D721Med (cell line): ENCODE measurements at regions not wholly inside any gene's neighbourhood (a gene's known extent, or its start where the extent isn't known, plus 50 kb on each side); places are given as distances from the start of the nearest gene placed in this dataset.
"Not testable (repeated sequence)": the region's sequence is repeated elsewhere in the genome, so short reads cannot be mapped to it uniquely, and the experiment has no call there.

Experiments
- DNase-seq: peaks from one replicate; pipeline ENCODE4 v3.0.0; 2011; ENCODE audit warnings: low spot score; ENCODE audit not compliant: insufficient read length
- FAIRE-seq: peaks from 2 replicates; lab custom pipeline; 2011; peaks lifted over from hg19 to GRCh38; lab: Jason Lieb, UNC
- TF ChIP-seq, protein P1 (sequence below): IDR thresholded peaks from 2 replicates; pipeline ENCODE4 v1.5.1; 2012; ENCODE audit warnings: mild to moderate bottlenecking, control low read depth; ENCODE audit not compliant: insufficient read depth; ENCODE audit errors: missing control alignments

DNA sequence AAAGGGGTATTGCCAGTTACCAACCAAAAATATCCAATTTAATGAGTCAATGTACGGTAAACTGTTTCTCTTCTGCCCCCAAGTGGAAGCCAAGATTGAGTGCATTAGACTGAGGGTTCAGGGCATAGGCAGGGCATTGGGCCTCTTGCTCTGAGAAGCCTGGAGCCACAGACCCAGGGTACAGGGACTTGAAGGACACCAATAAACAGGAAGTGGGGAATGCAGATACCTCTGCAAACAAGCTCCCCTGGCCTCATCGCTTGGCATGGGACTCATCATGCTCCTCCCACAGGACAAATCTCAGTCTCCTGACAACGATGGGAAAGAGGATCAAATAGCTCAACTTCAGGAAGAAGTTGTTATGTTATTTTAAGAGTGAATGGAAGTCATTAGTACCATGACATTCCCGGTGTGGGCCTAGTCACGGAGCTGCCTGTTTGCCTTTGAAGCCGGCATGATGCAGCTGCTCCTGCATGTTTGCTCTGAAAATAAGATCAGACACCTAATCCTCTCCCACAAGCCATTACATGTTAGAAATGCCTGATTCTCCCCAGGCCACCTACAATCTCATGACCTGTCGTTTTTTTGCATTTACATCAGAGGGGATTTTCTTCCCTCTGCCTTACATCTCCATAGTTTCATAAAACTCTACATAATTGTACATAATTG lies 224.2 kb downstream of the RCHY1 start:
- DNase-seq (no peak), FAIRE-seq (no peak)
- TF ChIP-seq, protein P1, sequence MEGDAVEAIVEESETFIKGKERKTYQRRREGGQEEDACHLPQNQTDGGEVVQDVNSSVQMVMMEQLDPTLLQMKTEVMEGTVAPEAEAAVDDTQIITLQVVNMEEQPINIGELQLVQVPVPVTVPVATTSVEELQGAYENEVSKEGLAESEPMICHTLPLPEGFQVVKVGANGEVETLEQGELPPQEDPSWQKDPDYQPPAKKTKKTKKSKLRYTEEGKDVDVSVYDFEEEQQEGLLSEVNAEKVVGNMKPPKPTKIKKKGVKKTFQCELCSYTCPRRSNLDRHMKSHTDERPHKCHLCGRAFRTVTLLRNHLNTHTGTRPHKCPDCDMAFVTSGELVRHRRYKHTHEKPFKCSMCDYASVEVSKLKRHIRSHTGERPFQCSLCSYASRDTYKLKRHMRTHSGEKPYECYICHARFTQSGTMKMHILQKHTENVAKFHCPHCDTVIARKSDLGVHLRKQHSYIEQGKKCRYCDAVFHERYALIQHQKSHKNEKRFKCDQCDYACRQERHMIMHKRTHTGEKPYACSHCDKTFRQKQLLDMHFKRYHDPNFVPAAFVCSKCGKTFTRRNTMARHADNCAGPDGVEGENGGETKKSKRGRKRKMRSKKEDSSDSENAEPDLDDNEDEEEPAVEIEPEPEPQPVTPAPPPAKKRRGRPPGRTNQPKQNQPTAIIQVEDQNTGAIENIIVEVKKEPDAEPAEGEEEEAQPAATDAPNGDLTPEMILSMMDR = peak; percentile 53

DNA sequence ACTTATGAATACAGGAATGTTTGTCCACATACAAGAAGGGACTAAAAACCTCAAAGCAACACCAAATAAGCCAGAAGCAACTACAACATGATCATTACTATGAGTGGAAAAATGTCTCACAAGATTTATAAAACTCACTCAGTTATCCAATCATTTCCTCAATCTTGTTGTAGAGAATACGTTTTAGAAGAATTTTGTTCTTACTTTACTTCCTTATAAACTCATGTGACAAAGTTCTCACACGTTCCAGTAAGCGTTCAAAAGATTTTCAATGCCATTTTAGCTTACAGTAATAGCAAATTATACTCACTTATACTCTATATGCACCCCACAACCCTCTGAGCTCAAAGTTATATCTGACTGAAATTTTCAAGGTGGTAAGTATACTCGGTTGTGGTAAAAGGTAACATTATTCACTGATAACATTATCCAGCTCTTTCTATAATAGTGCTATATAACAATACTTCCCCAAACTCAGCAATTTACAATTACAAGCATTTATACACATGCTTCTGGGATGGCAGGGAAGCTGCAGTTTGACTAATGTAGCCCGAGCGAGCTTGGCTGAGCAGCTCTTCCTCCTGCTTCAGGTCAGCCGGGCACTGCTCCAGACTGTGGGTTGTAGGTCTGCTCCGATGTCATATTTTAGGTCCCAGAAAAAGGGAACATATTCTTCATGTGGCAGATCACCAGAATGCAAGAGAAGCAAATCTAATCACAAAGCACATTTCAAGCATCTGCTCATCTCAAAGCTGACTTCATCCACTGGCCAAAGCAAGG lies 226.3 kb downstream of the RCHY1 start:
- DNase-seq (no peak), FAIRE-seq (no peak)
- TF ChIP-seq, protein P1 = no peak

DNA sequence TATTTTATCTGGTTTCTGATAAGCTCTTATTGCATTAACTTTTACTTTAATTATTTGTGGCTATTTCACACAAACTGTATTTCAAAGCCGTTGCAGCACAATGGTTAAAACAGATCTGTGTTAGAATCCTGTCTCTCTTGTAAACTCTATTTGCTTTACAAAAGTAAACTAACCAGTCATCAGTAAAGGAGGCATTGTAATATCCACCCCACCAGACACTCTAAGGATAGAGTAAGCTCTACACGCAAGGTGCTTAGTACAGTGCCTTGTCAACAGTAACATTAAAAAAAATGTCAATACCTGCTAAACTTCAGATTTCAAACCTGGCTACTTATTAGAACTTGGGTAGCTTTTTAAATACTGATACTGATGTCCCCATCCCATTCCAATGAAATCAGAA lies 228.4 kb downstream of the RCHY1 start:
- TF ChIP-seq, protein P1 = no peak
- FAIRE-seq (no peak), DNase-seq (no peak)

DNA sequence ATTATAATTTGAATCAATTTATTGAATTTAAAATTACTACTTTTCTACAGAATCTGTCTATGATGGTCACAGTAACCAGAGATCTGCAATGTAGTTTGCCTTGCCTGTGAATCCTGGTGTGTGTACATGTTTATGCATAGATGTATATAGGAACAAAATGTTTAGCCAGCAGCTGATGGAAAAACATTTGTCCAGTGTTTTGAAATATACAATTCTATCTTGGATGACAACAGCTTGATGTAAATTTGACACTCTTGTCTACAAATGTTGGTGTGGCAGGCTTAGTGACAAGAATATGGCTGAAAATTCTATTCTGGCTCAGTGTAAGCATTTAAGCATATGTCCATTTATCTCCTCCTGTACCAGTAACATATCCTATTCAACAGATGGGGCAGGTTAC lies 229.4 kb downstream of the RCHY1 start:
- no peak for FAIRE-seq
- no peak for DNase-seq
- TF ChIP-seq, protein P1 = no peak

DNA sequence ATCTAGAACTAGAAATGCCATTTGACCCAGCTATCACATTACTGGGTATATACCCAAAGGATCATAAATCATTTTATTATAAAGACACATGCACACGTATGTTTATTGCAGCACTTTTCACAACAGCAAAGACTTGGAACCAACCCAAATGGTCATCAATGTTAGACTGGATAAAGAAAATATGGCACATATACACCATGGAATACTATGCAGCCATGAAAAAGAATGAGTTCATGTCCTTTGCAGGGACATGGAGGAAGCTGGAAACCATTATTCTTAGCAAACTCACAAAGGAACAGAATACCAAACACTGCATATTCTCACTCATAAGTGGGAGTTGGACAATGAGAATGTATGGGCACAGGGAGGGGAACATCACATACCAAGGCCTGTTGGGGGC lies 233.7 kb downstream of the RCHY1 start:
- FAIRE-seq, DNase-seq: not testable (repeated sequence)

DNA sequence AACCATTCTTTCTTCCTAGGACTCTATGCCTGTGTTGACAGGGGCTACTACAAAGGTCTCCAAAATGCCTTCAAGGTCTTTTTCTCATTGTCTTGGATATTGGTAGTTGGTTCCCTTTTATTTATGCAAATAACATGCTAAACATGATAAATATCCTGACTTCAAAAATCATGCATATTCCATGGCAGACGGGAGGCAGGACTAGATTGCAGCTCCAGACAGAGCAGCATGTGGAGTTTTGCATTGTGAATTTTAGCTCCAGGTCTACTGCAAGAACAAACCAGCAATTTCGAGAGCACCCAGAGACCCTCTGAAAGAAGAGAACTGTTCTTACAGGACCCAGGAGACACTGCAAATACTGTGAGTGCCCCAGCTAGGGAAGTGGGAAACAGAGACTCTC lies 254.9 kb downstream of the RCHY1 start:
- no peak for DNase-seq
- FAIRE-seq = no peak

DNA sequence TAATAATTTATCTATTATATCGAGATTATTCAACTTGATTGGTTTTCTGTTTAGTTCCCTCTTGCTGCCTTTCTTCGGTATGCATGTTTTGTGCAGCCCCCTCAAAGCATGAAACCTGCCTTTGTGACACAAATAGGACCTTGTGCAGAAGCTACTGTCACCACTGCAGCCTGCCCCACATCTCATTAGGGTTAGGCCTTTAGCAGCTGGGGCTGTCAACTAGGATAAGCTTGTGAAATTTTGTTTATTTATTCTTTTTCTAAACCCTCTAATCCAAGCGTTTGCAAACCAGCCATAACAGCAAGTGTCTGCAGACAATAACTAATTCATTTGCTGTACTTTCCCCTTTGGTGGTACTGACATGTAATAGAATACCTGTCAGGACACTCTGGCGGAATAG lies 258.9 kb downstream of the RCHY1 start:
- FAIRE-seq = no peak
- DNase-seq = no peak
- TF ChIP-seq, protein P1 = no peak

More for the DNA sequence above, 254.9 kb downstream of the RCHY1 start:
- TF ChIP-seq, protein P1 = no peak
